GM12875 (cell line): ENCODE measurements at regions not wholly inside any gene's neighbourhood (a gene's known extent, or its start where the extent isn't known, plus 50 kb on each side); places are given as distances from the start of the nearest gene placed in this dataset.
"Not testable (repeated sequence)": the region's sequence is repeated elsewhere in the genome, so short reads cannot be mapped to it uniquely, and the experiment has no call there.

Source experiments
- H3K4me3 ChIP-seq: one replicate; pipeline ENCODE4 v1.5.1; 2011; ENCODE audit warnings: low read depth, low read length, control low read depth
- TF ChIP-seq, protein P1 (sequence below): IDR thresholded peaks from 2 replicates; pipeline ENCODE4 v1.5.1; 2011; ENCODE audit warnings: low read depth, mild to moderate bottlenecking, control low read depth, inconsistent platforms, low read length, moderate library complexity, borderline replicate concordance; ENCODE audit not compliant: insufficient read depth

DNA sequence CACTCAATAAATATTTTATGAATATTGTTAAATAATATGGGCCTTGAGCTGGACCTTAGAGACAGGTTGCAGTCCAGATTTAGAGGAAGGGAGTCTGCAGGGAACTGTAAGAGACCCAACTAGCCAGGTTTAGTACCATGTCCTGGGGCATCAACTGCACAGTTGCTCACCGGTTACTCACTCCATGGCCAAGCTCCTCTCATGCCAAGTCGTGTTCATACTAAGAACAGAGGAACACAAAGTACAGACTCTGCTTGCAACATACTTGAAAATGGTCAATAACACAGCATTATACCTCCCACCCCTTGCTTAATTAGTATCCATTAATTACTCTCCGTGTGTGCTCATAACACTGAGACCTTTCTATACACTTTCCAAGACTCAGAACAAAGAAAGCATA is 317.6 kb upstream of the PIK3R1 start:
- H3K4me3 ChIP-seq = no peak overlapping the region
- TF ChIP-seq, protein P1, sequence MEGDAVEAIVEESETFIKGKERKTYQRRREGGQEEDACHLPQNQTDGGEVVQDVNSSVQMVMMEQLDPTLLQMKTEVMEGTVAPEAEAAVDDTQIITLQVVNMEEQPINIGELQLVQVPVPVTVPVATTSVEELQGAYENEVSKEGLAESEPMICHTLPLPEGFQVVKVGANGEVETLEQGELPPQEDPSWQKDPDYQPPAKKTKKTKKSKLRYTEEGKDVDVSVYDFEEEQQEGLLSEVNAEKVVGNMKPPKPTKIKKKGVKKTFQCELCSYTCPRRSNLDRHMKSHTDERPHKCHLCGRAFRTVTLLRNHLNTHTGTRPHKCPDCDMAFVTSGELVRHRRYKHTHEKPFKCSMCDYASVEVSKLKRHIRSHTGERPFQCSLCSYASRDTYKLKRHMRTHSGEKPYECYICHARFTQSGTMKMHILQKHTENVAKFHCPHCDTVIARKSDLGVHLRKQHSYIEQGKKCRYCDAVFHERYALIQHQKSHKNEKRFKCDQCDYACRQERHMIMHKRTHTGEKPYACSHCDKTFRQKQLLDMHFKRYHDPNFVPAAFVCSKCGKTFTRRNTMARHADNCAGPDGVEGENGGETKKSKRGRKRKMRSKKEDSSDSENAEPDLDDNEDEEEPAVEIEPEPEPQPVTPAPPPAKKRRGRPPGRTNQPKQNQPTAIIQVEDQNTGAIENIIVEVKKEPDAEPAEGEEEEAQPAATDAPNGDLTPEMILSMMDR = no peak

DNA sequence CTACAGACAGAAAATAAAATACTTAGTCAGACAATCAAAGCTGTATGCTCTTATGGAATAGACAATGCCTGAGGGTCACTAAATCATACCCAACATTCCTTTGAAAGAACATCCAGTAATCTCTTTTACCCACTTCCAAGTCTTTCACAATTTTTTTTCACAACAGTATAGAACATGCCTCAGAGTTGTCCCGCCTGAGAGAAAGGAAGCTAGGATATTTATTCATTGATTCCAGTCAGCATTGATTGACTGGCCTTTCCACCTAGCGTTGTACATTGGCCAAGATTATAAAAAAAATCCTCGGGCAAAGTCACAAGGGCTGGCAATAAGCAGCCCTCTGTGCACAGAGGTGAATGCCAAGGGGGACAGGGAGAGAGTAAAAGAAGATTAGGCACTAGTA is 318.1 kb upstream of the PIK3R1 start:
- TF ChIP-seq, protein P1 = no peak
- H3K4me3 ChIP-seq = no peak overlapping the region

DNA sequence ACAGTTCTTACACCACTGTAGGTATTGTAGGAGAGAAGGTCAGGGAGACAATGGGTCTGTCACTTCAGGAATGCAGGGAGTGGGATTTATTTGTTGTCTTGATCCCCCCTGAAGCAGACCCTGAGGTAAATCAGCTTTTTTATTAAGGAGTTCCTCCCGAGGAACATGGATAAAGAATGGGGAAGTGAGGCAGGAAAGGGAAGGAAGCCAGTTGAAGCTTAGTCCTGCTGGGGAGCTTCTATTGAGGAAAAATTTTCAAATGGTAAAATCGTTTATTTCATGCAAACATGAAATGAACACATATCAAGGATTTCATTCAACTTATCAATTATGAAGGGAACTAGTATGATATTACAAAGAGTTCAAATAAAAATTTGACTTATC is 318.6 kb upstream of the PIK3R1 start:
- no peak overlapping the region for H3K4me3 ChIP-seq
- TF ChIP-seq, protein P1 = no peak

DNA sequence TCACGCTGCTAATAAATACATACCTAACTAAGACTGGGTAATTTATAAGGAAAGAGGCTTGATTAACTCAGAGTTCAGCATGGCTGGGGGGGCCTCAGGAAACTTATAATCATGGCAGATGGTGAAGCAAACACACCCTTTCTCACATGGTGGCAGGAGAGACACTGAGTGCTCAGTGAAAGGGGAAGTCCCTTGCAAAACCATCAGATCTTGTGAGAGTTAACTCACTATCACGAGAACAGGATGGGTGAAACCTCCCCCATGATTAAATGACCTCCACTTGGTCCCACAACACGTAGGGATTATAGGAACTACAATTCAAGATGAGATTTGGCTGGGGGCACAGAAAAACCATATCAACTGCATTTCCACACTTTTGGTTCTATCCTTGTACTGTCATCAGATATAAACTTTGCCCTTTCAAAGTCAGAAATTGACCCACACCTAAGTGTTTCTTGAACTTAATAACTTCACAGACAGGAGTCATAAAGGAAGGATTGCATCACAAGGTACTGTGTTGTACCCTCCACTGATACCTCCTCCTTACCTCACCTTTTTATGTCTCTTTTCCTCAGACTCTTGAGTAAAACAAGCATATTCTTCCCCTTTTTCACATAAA is 319.1 kb upstream of the PIK3R1 start:
- H3K4me3 ChIP-seq = no peak overlapping the region
- TF ChIP-seq, protein P1 = no peak

DNA sequence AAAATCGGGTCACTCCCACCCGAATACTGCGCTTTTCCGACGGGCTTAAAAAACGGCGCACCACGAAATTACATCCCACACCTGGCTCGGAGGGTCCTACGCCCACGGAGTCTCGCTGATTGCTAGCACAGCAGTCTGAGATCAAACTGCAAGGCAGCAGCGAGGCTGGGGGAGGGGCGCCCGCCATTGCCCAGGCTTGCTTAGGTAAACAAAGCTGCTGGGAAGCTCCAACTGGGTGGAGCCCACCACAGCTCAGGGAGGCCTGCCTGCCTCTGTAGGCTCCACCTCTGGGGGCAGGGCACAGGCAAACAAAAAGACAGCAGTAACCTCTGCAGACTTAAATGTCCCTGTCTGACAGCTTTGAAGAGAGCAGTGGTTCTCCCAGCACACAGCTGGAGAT is 325.7 kb upstream of the PIK3R1 start:
- not testable (repeated sequence) for H3K4me3 ChIP-seq

DNA sequence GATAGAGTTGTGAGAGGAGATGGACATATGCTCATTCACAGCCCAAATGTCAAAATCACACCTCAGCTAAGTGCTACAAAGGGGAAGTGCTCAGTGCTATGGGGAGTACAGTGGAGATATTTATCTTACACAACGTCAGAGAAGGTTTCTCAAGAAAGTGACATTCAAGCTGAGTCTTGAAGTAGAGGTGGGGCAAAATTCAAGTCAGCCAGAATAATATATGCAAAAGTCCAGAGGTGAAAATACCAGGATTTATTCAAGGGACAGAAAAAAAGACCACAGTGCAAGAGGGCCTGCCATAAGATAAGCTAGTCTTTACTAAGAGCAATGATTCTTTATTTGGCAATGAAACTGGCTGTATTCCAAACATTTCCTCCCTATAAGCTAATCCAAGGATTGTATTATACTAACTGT is 327.8 kb upstream of the PIK3R1 start:
- TF ChIP-seq, protein P1 = no peak
- H3K4me3 ChIP-seq = no peak overlapping the region

DNA sequence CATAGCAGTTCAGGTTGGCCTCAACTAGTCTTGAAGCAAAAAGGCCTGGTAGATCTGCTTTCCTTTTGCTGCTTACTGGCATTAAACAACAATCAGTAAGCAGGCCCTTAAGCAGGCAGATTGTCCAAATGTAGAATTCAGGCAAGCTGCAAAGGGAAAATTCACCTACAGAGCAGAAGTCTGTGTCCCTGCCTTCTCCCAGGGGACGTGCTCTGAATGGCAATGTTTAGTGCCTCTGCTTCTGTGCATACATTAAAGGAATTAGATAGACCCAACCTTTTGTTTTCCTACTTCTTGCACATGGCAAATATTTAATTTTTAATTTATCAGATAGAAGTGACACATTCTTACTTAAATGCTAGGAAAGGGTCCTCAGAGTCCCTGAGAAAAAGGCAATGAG is 328.8 kb upstream of the PIK3R1 start:
- no peak overlapping the region for H3K4me3 ChIP-seq
- TF ChIP-seq, protein P1 = no peak

DNA sequence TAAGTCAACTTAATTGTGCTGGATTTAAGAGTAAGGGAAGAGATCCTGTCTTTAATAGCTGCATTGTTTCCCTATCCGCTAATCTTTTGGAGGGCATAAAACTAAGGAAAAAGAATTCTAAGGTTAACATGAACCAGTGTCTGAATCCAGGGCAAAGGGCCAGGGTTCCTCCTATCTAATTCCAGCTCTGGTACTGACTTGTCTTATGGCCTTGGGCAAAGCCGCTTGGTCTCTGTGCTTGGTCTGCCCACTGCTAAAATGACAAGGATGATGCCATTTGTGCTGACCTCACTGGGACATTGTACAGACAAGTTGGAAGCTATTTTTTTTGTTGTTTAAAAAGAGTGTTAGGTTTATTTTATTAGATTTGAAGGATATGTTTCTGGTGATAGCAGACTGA is 334.7 kb upstream of the PIK3R1 start:
- no peak overlapping the region for H3K4me3 ChIP-seq
- TF ChIP-seq, protein P1 = no peak
